ENCODE measurements at regions not wholly inside any gene's neighbourhood (a gene's known extent, or its start where the extent isn't known, plus 50 kb on each side); places are given as distances from the start of the nearest gene placed in this dataset.

DNA sequence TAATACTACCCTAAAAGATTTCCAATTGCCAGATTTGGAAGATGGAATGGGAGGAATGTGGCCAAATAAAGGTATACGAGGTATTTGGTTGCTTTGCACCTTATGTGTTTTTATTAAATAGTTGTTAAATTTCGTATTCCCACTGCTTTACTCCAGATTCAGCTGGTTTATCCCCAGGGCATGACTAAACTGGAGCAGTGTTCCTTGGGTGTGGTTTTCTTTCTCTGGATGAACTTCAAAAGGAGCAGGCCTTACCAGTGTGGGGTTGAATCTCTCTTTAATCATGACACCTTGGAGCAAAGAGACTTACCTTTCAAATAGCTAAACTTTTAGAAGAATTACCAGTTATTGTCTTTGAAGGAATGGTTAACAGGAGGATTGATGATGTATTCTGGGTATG is 121.7 kb upstream of the BNC2 start:
- Histone ChIP-seq H3K27ac (ENCODE audit: insufficient read depth, low read length) (no peak overlapping the region), H3K27me3 (ENCODE audit: control insufficient read depth, insufficient read depth, low read length) (no peaks in the 10 kb centered on the region), H3K9me3 (ENCODE audit: control insufficient read depth, insufficient read depth, low read length) (peaks cover 10% of the 10 kb centered on the region), H2AK9ac (replicated peaks; ENCODE audit: low read depth, low read length, poor library complexity) (no peak overlapping the region), H3K23ac (ENCODE audit: low read depth, low read length) (no peak overlapping the region), H4K5ac (ENCODE audit: low read depth, low read length) (no peak overlapping the region), H3K9me1 (ENCODE audit: insufficient read depth, low read length) (peaks cover 5% of the 10 kb centered on the region), H3K79me1 (ENCODE audit: low read depth in 1 of 2, low read length in 2 of 2) (no peaks in the 10 kb centered on the region), H2BK20ac (ENCODE audit: low read depth, low read length) (no peak overlapping the region), H3K36me3 (ENCODE audit: control insufficient read depth, insufficient read depth, low read length) (no peaks in the 10 kb centered on the region), H3K4ac (ENCODE audit: low read depth, low read length) (no peak overlapping the region), H3K4me3 (ENCODE audit: insufficient read depth, low read depth, low read length) (no peak overlapping the region), H4K20me1 (ENCODE audit: insufficient read depth, low read length) (no peaks in the 10 kb centered on the region), H3K14ac (replicated peaks; ENCODE audit: low read depth, low read length) (no peak overlapping the region), H2BK15ac (ENCODE audit: low read depth, low read length) (no peak overlapping the region), H3K56ac (ENCODE audit: extremely low read depth, insufficient read depth, low read length) (no peak overlapping the region), H3K4me1 (ENCODE audit: control insufficient read depth, insufficient read depth, low read length) (peaks cover 3% of the 10 kb centered on the region), H3K18ac (ENCODE audit: low read depth, low read length) (no peak overlapping the region), H4K8ac (ENCODE audit: low read depth in 2 of 2, low read length in 2 of 2) (no peak overlapping the region), H2BK5ac (ENCODE audit: low read depth, low read length, poor library complexity, severe bottlenecking) (no peak overlapping the region), H2AK5ac (ENCODE audit: low read depth, low read length) (no peak overlapping the region), H3K4me2 (ENCODE audit: low read depth, low read length) (no peak overlapping the region), H2BK120ac (ENCODE audit: low read depth, low read length) (no peak overlapping the region), H4K91ac (ENCODE audit: insufficient read depth, low read depth, low read length) (no peak overlapping the region), H2AFZ (replicated peaks; ENCODE audit: low read length, poor library complexity) (no peak overlapping the region), H3K9ac (ENCODE audit: low read depth, low read length) (no peak overlapping the region)
- DNase-seq (no peak), ATAC-seq (ENCODE audit: low read depth) (no peak)
- intact Hi-C loops (cut with micrococcal nuclease) (loop anchor here (10.0 kb wide), 1 partner anchor 73 kb away; no protein-coding TSS in a partner anchor), in situ Hi-C loops (cut with MboI; ENCODE audit: low sequenced_read_pairs) (no loop called here), dilution Hi-C loops (cut with HindIII; ENCODE audit: low sequenced_read_pairs, unreplicated experiment) (no loop called here)
- BruUV-seq (replicated peaks): no TSS peak
- TF ChIP-seq, protein P1, sequence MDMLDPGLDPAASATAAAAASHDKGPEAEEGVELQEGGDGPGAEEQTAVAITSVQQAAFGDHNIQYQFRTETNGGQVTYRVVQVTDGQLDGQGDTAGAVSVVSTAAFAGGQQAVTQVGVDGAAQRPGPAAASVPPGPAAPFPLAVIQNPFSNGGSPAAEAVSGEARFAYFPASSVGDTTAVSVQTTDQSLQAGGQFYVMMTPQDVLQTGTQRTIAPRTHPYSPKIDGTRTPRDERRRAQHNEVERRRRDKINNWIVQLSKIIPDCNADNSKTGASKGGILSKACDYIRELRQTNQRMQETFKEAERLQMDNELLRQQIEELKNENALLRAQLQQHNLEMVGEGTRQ (IDR thresholded peaks at IDR 0.05; ENCODE audit: low read depth, low read length): no peak
- no peak for TF ChIP-seq RFX5 (IDR thresholded peaks at IDR 0.05; ENCODE audit: low read depth, low read length)
- TF ChIP-seq, protein P2, sequence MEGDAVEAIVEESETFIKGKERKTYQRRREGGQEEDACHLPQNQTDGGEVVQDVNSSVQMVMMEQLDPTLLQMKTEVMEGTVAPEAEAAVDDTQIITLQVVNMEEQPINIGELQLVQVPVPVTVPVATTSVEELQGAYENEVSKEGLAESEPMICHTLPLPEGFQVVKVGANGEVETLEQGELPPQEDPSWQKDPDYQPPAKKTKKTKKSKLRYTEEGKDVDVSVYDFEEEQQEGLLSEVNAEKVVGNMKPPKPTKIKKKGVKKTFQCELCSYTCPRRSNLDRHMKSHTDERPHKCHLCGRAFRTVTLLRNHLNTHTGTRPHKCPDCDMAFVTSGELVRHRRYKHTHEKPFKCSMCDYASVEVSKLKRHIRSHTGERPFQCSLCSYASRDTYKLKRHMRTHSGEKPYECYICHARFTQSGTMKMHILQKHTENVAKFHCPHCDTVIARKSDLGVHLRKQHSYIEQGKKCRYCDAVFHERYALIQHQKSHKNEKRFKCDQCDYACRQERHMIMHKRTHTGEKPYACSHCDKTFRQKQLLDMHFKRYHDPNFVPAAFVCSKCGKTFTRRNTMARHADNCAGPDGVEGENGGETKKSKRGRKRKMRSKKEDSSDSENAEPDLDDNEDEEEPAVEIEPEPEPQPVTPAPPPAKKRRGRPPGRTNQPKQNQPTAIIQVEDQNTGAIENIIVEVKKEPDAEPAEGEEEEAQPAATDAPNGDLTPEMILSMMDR (conservative IDR thresholded peaks at IDR 0.05; ENCODE audit: low read depth, low read length): no peak
- TF ChIP-seq BHLHE40 (IDR thresholded peaks at IDR 0.05; ENCODE audit: low read depth, low read length): no peak
- TF ChIP-seq MAFK (IDR thresholded peaks at IDR 0.05; ENCODE audit: low read depth, low read length): no peak
- TF ChIP-seq SMC3 (IDR thresholded peaks at IDR 0.05; ENCODE audit: low read depth, low read length): no peak
- no peak for TF ChIP-seq CHD1 (IDR thresholded peaks at IDR 0.05; ENCODE audit: low read depth, low read length)
- TF ChIP-seq, protein P3, sequence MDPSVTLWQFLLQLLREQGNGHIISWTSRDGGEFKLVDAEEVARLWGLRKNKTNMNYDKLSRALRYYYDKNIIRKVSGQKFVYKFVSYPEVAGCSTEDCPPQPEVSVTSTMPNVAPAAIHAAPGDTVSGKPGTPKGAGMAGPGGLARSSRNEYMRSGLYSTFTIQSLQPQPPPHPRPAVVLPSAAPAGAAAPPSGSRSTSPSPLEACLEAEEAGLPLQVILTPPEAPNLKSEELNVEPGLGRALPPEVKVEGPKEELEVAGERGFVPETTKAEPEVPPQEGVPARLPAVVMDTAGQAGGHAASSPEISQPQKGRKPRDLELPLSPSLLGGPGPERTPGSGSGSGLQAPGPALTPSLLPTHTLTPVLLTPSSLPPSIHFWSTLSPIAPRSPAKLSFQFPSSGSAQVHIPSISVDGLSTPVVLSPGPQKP (IDR thresholded peaks at IDR 0.05; ENCODE audit: borderline replicate concordance, low read depth, low read length): no peak
- no peak for TF ChIP-seq RAD21 (IDR thresholded peaks at IDR 0.05; ENCODE audit: low read length)
- TF ChIP-seq POLR2A (IDR thresholded peaks at IDR 0.05; ENCODE audit: low read depth, low read length): no peak
- no peak for TF ChIP-seq CEBPB (IDR thresholded peaks at IDR 0.05; ENCODE audit: low read depth, low read length)
- TF ChIP-seq MAZ (IDR thresholded peaks at IDR 0.05; ENCODE audit: borderline replicate concordance, low read depth, low read length): no peak
- TF ChIP-seq MXI1 (IDR thresholded peaks at IDR 0.05; ENCODE audit: borderline replicate concordance, low read depth, low read length): no peak
- no peak for TF ChIP-seq RCOR1 (IDR thresholded peaks at IDR 0.05; ENCODE audit: insufficient replicate concordance, low read length)
- TF ChIP-seq FOS (IDR thresholded peaks at IDR 0.05; ENCODE audit: low read depth, low read length): no peak
- TF ChIP-seq NFE2L2 (IDR thresholded peaks at IDR 0.05; ENCODE audit: low read depth, low read length): no peak
- ChIA-PET CTCF (no interaction called here), POLR2A (ENCODE audit: unreplicated experiment) (no interaction called here)
- WGBS, 2 experiments (ENCODE audit: extremely low coverage in 2 of 2, insufficient read length in 1 of 2): no CpG with 5 or more reads among the region's 2 CpGs

All from IMR-90 (cell line).